ENCODE measurements at regions not wholly inside any gene's neighbourhood (a gene's known extent, or its start where the extent isn't known, plus 50 kb on each side); places are given as distances from the start of the nearest gene placed in this dataset.

DNA sequence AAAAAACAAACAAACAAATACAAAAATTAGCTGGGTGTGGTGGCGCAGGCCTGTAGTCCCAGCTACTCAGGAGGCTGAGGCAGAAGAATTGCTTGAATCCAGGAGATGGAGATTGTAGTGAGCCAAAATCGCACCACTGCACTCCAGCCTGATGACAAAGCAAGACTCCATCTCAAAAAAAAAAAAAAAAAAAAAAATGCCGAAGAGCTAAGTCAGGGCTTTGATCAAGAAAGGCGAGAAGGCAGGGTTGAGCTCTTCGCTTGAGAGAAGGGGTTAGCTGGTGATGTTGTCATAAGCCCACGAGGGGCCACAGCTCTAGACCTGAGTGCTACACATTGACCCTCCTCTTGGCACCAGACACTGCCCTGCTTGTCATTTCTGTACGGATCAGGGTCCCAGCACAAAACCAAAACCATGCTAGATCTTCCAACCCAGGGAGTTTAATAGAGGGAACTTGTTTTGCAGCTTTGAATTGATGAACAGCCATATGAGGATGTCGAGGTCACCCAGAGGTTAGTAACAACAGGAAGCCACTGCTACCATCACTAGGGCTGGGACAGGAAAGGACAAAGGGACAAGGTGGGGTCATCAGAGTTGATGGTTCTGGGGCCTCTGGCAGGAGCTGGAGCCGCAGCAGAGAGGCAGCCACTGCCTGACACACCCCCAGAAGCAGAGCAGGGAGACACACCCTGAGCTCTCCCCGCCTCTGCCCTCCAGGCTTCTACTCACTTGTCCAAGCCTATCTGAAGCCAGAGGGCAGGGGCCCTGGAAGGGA lies 122.7 kb downstream of the SNX5 start:
- DNase-seq (ENCODE audit: low spot score, unreplicated experiment), result no peak
- Mint-ChIP-seq H3K27ac (no peak overlapping the region), H3K4me3 (ENCODE audit: low read depth) (no peak overlapping the region), H3K4me1 (ENCODE audit: low read depth) (peaks cover 3% of the 10 kb centered on the region), H3K36me3 (ENCODE audit: insufficient read depth) (no peaks in the 10 kb centered on the region), H3K9me3 (ENCODE audit: low read depth) (no peaks in the 10 kb centered on the region), H3K27me3 (peaks cover 8% of the 10 kb centered on the region)
- TF ChIP-seq, protein P1, sequence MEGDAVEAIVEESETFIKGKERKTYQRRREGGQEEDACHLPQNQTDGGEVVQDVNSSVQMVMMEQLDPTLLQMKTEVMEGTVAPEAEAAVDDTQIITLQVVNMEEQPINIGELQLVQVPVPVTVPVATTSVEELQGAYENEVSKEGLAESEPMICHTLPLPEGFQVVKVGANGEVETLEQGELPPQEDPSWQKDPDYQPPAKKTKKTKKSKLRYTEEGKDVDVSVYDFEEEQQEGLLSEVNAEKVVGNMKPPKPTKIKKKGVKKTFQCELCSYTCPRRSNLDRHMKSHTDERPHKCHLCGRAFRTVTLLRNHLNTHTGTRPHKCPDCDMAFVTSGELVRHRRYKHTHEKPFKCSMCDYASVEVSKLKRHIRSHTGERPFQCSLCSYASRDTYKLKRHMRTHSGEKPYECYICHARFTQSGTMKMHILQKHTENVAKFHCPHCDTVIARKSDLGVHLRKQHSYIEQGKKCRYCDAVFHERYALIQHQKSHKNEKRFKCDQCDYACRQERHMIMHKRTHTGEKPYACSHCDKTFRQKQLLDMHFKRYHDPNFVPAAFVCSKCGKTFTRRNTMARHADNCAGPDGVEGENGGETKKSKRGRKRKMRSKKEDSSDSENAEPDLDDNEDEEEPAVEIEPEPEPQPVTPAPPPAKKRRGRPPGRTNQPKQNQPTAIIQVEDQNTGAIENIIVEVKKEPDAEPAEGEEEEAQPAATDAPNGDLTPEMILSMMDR (IDR thresholded peaks at IDR 0.05; ENCODE audit: unreplicated experiment), result no peak

DNA sequence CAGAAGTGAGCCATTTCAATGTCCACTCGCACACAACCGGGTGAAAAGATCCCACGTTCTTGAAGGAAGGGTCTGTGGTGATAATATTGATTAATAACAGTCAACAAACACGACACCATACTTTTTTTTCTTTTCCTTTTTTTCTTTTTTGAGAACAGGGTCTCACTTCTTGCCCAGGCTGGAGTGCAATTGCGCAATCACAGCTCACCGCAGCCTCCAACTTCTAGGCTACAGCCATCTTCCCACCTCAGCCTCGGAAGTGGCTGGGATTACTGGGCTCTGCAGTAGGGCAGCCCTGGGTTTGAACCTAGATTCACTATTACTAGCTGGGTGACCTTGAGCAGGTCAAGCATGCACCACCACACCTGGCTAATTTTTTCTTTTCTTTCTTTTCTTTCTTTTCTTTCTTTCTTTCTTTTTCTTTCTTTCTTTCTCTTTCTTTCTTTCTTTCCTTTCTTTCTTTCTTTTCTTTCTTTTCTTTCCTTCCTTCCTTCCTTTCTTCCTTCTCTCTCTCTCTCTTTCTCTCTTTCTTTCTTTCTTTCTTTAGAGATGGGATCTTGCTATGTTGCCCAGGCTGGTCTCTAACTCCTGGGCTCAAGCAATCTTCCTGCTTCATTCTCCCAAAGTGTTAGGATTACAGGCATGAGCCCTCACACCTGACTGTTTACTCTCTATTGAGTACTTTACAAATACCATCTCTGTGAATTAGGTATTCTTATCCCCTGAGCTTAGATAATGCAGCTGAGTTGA lies 123.9 kb downstream of the SNX5 start:
- TF ChIP-seq, protein P1 (IDR thresholded peaks at IDR 0.05; ENCODE audit: unreplicated experiment), result no peak
- Mint-ChIP-seq H3K9me3 (ENCODE audit: low read depth) (no peaks in the 10 kb centered on the region), H3K4me3 (ENCODE audit: low read depth) (no peak overlapping the region), H3K4me1 (ENCODE audit: low read depth) (peaks cover 3% of the 10 kb centered on the region), H3K27me3 (peaks cover 8% of the 10 kb centered on the region), H3K27ac (no peak overlapping the region), H3K36me3 (ENCODE audit: insufficient read depth) (no peaks in the 10 kb centered on the region)
- DNase-seq (ENCODE audit: low spot score, unreplicated experiment), result no peak

DNA sequence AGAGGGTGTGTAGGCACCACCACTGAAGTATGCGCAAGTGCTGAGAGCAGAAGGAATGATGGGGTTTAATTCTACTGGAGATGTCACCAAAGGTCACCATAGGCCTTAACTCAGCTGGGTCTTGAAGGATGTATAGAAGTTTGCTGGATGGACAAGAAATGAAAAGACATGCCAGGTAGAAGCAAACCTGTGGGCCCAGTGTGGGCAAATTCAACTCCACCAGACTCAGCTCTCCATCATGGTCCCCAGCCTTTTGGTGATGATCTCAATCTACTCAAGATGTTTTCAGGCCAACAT lies 124.5 kb downstream of the SNX5 start:
- no peak for DNase-seq (ENCODE audit: low spot score, unreplicated experiment)
- H3K27ac Mint-ChIP-seq, result no peak overlapping the region
- H3K9me3 Mint-ChIP-seq (ENCODE audit: low read depth), result no peaks in the 10 kb centered on the region
- H3K27me3 Mint-ChIP-seq, result peaks cover 10% of the 10 kb centered on the region
- no peak overlapping the region for H3K4me3 Mint-ChIP-seq (ENCODE audit: low read depth)
- H3K4me1 Mint-ChIP-seq (ENCODE audit: low read depth), result peaks cover 3% of the 10 kb centered on the region
- TF ChIP-seq, protein P1 (IDR thresholded peaks at IDR 0.05; ENCODE audit: unreplicated experiment), result no peak
- no peaks in the 10 kb centered on the region for H3K36me3 Mint-ChIP-seq (ENCODE audit: insufficient read depth)

DNA sequence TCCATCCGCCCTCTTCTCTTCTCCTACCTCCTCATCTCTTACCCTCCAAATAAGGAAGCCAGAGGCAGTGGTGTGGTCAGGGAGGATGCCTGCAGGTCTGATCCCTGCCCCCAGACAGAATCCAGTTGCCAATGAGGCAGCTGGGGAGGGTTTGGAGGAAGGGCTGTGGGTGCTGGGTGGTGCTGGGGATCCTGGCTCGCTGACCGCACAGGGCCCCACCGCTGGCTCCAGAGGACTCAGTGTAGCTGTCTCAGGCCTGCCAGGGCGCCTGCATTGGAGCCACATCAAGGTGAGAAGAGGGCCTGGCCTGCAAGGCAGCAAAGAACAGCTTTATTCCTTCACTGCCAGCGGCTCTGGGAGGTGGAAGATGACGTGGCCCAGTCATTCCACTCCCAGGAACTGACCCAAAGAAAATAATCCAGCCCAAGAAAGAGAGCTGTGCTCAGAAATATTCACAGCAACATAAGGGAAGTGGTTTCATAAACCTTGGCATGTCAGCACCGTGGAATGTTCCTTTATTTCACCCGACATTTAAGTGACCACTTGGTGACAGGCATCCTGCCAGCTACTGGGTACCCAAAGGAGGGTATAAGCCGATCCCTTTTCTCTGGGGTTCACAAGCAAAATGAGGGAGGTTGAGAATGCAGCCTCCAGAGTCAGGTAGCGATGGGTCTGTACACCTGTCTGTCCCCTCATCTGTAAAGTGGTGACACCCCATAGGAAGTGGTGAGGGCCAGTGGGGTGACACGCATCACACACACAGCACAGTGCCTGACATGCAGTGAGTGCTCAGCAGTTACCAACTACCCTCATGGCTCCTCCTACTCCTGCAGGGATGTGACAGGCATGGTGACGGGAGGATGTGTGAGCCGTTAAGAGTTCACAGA lies 125.1 kb downstream of the SNX5 start:
- Mint-ChIP-seq H3K36me3 (ENCODE audit: insufficient read depth) (no peaks in the 10 kb centered on the region), H3K4me1 (ENCODE audit: low read depth) (peaks cover 3% of the 10 kb centered on the region), H3K4me3 (ENCODE audit: low read depth) (no peak overlapping the region), H3K27ac (no peak overlapping the region), H3K9me3 (ENCODE audit: low read depth) (no peaks in the 10 kb centered on the region), H3K27me3 (peaks cover 11% of the 10 kb centered on the region)
- DNase-seq (ENCODE audit: low spot score, unreplicated experiment), result no peak
- TF ChIP-seq, protein P1 (IDR thresholded peaks at IDR 0.05; ENCODE audit: unreplicated experiment), result no peak

DNA sequence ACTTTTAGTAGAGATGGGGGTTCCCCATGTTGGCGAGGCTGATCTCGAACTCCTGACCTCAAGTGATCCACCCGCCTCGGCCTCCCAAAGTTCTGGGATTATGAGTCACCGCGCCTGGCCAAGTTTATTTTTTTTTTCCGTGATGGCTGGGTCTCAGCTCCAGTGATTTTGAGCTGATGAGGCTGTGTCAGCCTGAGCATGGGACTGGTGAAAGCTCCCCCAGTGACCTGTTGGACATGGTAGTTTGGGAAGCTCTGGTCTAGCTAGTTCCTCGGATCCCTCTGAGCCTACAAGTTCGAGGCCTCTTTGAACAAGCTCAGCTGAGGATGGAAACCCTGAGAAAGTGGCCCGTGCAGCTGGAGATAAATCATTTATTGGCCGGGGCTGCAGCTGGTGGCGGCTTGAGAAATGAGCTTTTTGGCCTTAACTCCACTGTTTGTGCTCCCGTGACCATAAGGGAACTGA lies 126.8 kb downstream of the SNX5 start:
- TF ChIP-seq, protein P1 (IDR thresholded peaks at IDR 0.05; ENCODE audit: unreplicated experiment), result no peak
- H3K9me3 Mint-ChIP-seq (ENCODE audit: low read depth), result no peaks in the 10 kb centered on the region

More for the DNA sequence above, 126.8 kb downstream of the SNX5 start:
- Mint-ChIP-seq H3K27ac (no peak overlapping the region), H3K4me3 (ENCODE audit: low read depth) (no peak overlapping the region), H3K36me3 (ENCODE audit: insufficient read depth) (no peaks in the 10 kb centered on the region), H3K27me3 (peaks cover 11% of the 10 kb centered on the region), H3K4me1 (ENCODE audit: low read depth) (peaks cover 3% of the 10 kb centered on the region)
- no peak for DNase-seq (ENCODE audit: low spot score, unreplicated experiment)
